ENCODE measurements at regions not wholly inside any gene's neighbourhood (a gene's known extent, or its start where the extent isn't known, plus 50 kb on each side); places are given as distances from the start of the nearest gene placed in this dataset.

DNA sequence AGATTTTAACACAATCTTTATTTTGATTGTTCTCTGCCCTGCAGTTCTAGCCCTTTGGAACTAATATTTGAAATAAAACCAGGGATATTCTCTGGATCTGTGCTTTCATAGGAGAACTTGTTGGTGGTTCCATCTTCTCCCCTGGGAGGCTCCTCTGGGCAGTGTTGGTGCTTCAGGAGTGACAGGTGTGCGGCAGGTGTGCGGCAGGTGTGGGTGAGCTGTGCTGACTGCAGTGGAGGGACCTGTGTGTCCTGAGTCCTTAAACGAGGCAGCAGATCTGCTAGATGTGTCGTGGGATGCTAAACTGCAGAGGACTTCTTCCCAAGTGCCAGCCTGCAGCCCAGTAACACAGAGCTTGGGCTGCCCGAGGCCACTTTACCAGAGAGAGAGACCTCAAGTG lies 98.4 kb downstream of the LYZL1 start:
- TF ChIP-seq GATA1 (IDR thresholded peaks at IDR 0.05; ENCODE audit: low read depth, low read length) (no peak), POLR2A (IDR thresholded peaks at IDR 0.05; ENCODE audit: low read length) (no peak)

All from erythroblast (primary cell).